Gastroesophageal sphincter (tissue), 4 donors: ENCODE measurements at regions not wholly inside any gene's neighbourhood (a gene's known extent, or its start where the extent isn't known, plus 50 kb on each side); places are given as distances from the start of the nearest gene placed in this dataset.

Experiments used
- ATAC-seq: fragments of 150-250 bp; one replicate; pipeline ENCODE4 v1.9.1; 2016; ENCODE audit warnings: mild to moderate bottlenecking, moderate library complexity
- H3K27ac ChIP-seq, 4 donors: fragments of 200-600 bp; sonication (generic) in 3 of 4; 1 replicate in 3 of 4; 2 replicates in 1 of 4; pipeline ENCODE4 v1.5.1; 2016 to 2019
- H3K27me3 ChIP-seq: fragments of 200-600 bp; sonication (generic); one replicate; pipeline ENCODE4 v1.5.1; 2019
- H3K36me3 ChIP-seq, 2 donors: fragments of 200-600 bp; sonication (generic); one replicate each; pipeline ENCODE4 v1.5.1; 2019; ENCODE audit warnings: control low read depth in 1 of 2
- H3K4me1 ChIP-seq, 3 donors: fragments of 200-600 bp; sonication (generic); 1 replicate in 2 of 3; 2 replicates in 1 of 3; pipeline ENCODE4 v1.5.1; 2016 to 2019; ENCODE audit warnings: control low read depth in 2 of 3
- H3K4me3 ChIP-seq, 2 donors: fragments of 200-600 bp; sonication (generic); one replicate each; pipeline ENCODE4 v1.5.1; 2019; ENCODE audit warnings: mild to moderate bottlenecking in 1 of 2, moderate library complexity in 1 of 2
- H3K9me3 ChIP-seq, 3 donors: fragments of 200-600 bp; sonication (generic); one replicate each; pipeline ENCODE4 v1.5.1; 2017 to 2019; ENCODE audit warnings: control low read depth in 2 of 3
- CTCF ChIP-seq, 4 experiments: fragments of 200-600 bp in 2 of 4; fragments of 450-650 bp in 2 of 4; sonication (generic) in 1 of 4; IDR thresholded peaks; one replicate each; pipeline ENCODE4 v1.5.1; 2017 to 2019; ENCODE audit warnings: antibody characterized with exemption in 4 of 4, mild to moderate bottlenecking in 2 of 4, moderate library complexity in 2 of 4
- EP300 ChIP-seq: sonication (generic); formaldehyde crosslinking; IDR thresholded peaks from one replicate; pipeline ENCODE4 v1.6.1; 2017; ENCODE audit warnings: antibody characterized with exemption, mild to moderate bottlenecking
- POLR2A ChIP-seq, 2 donors: fragments of 450-650 bp; IDR thresholded peaks; one replicate each; pipeline ENCODE4 v1.6.1; 2017; ENCODE audit warnings: antibody characterized with exemption in 2 of 2, mild to moderate bottlenecking in 2 of 2, moderate library complexity in 1 of 2
- POLR2AphosphoS5 ChIP-seq: sonication (generic); formaldehyde crosslinking; IDR thresholded peaks from one replicate; pipeline ENCODE4 v1.6.1; 2017; ENCODE audit warnings: antibody characterized with exemption
- WGBS, 2 donors: methylation state at CpG; one replicate each; pipeline ENCODE4 v1.1.5; 2018; ENCODE audit warnings: low coverage in 1 of 2; 5-methylcytosine and 5-hydroxymethylcytosine counted together

- H3K9me3 ChIP-seq: no peaks in the 10 kb centered on the region
- no peak overlapping the region for H3K27ac ChIP-seq
- no peak for TF ChIP-seq POLR2AphosphoS5
- TF ChIP-seq CTCF (IDR thresholded peaks at IDR 0.05): no peak
- peaks cover 44% of the 10 kb centered on the region for H3K27me3 ChIP-seq
- WGBS, 2 donors: 74 to 88% methylated on average over 3 of the region's 3 CpGs
- no peaks in the 10 kb centered on the region for H3K36me3 ChIP-seq
- no peak for ATAC-seq
- H3K4me1 ChIP-seq: no peaks in the 10 kb centered on the region
- H3K4me3 ChIP-seq: no peak overlapping the region
Observed at GRCh38 chr22:47750086-47750485, 987.6 kb downstream of the TBC1D22A start.

GRCh38 chr22:47748957-47749356, 986.5 kb downstream of the TBC1D22A start:
- ATAC-seq: no peak
- no peaks in the 10 kb centered on the region for H3K36me3 ChIP-seq
- no peak overlapping the region for H3K27ac ChIP-seq
- no peak overlapping the region for H3K4me3 ChIP-seq
- no peak for TF ChIP-seq CTCF (IDR thresholded peaks at IDR 0.05)
- no peak for TF ChIP-seq POLR2A (IDR thresholded peaks at IDR 0.05)
- no peak for TF ChIP-seq EP300
- no peak for TF ChIP-seq POLR2AphosphoS5
- peaks cover 47% of the 10 kb centered on the region for H3K27me3 ChIP-seq
- H3K4me1 ChIP-seq: no peaks in the 10 kb centered on the region
- no peaks in the 10 kb centered on the region for H3K9me3 ChIP-seq
- whole genome bisulfite sequencing, 2 donors: 34 to 68% methylated on average over 11 of the region's 11 CpGs

GRCh38 chr22:47748271-47748670, 985.8 kb downstream of the TBC1D22A start:
- WGBS, 2 donors: 20 to 53% methylated on average over 2 to 6 of the region's 6 CpGs
- Histone ChIP-seq H3K27ac (no peak overlapping the region), H3K4me3 (no peak overlapping the region), H3K27me3 (peaks cover 47% of the 10 kb centered on the region), H3K36me3 (no peaks in the 10 kb centered on the region), H3K9me3 (no peaks in the 10 kb centered on the region), H3K4me1 (no peaks in the 10 kb centered on the region)
- no peak for ATAC-seq
- TF ChIP-seq POLR2AphosphoS5 (no peak), EP300 (no peak), POLR2A (IDR thresholded peaks at IDR 0.05) (no peak), CTCF (IDR thresholded peaks at IDR 0.05) (no peak)

- Histone ChIP-seq H3K4me1 (no peaks in the 10 kb centered on the region), H3K36me3 (no peaks in the 10 kb centered on the region), H3K9me3 (no peaks in the 10 kb centered on the region), H3K4me3 (no peak overlapping the region), H3K27ac (no peak overlapping the region), H3K27me3 (peaks cover 24% of the 10 kb centered on the region)
- 63 to 80% methylated on average over 1 to 2 of the region's 10 CpGs for whole genome bisulfite sequencing, 2 donors
- no peak for ATAC-seq
- TF ChIP-seq EP300 (no peak), CTCF (IDR thresholded peaks at IDR 0.05) (no peak), POLR2A (IDR thresholded peaks at IDR 0.05) (no peak), POLR2AphosphoS5 (no peak)
Observed at GRCh38 chr22:47740109-47740805, 977.8 kb downstream of the TBC1D22A start.

GRCh38 chr22:47739291-47740015, 977.0 kb downstream of the TBC1D22A start:
- Histone ChIP-seq H3K4me3 (no peak overlapping the region), H3K27ac (no peak overlapping the region), H3K4me1 (no peaks in the 10 kb centered on the region), H3K27me3 (peaks cover 27% of the 10 kb centered on the region), H3K36me3 (no peaks in the 10 kb centered on the region), H3K9me3 (no peaks in the 10 kb centered on the region)
- WGBS, 2 donors: 20 to 59% methylated on average over 1 to 4 of the region's 16 CpGs
- TF ChIP-seq POLR2AphosphoS5 (no peak), CTCF (IDR thresholded peaks at IDR 0.05) (no peak), EP300 (no peak), POLR2A (IDR thresholded peaks at IDR 0.05) (no peak)
- ATAC-seq: no peak
